ENCODE measurements at regions not wholly inside any gene's neighbourhood (a gene's known extent, or its start where the extent isn't known, plus 50 kb on each side); places are given as distances from the start of the nearest gene placed in this dataset.

- H3K4me2 ChIP-seq (ENCODE audit: low read length) = no peak overlapping the region
- H3K4me3 ChIP-seq (ENCODE audit: low read depth, low read length) = no peak overlapping the region
- H3K79me2 ChIP-seq = no peaks in the 10 kb centered on the region
- H3K36me3 ChIP-seq (ENCODE audit: control insufficient read depth, insufficient read depth, low read length) = no peaks in the 10 kb centered on the region
- H3K9ac ChIP-seq = no peak overlapping the region
- TF ChIP-seq CTCF (IDR thresholded peaks at IDR 0.05) = no peak
- H3K27me3 ChIP-seq (ENCODE audit: control insufficient read depth, insufficient read depth, low read length) = no peaks in the 10 kb centered on the region
- no peaks in the 10 kb centered on the region for H3K4me1 ChIP-seq
- no peak overlapping the region for H2AFZ ChIP-seq
- no peak overlapping the region for H3K27ac ChIP-seq
- no peaks in the 10 kb centered on the region for H3K9me3 ChIP-seq (ENCODE audit: control insufficient read depth, low read length)
These were observed 915.6 kb downstream of the KCNMA1 start for GRCh38 chr10:76721891-76722505.

- Histone ChIP-seq H2AFZ (no peak overlapping the region), H3K36me3 (ENCODE audit: control insufficient read depth, insufficient read depth, low read length) (no peaks in the 10 kb centered on the region), H3K4me1 (no peaks in the 10 kb centered on the region), H3K27ac (no peak overlapping the region), H3K4me3 (ENCODE audit: low read depth, low read length) (no peak overlapping the region), H3K4me2 (ENCODE audit: low read length) (no peak overlapping the region), H3K9me3 (ENCODE audit: control insufficient read depth, low read length) (no peaks in the 10 kb centered on the region), H3K27me3 (ENCODE audit: control insufficient read depth, insufficient read depth, low read length) (no peaks in the 10 kb centered on the region), H3K79me2 (no peaks in the 10 kb centered on the region), H3K9ac (no peak overlapping the region)
- TF ChIP-seq CTCF (IDR thresholded peaks at IDR 0.05) = no peak
These were observed 918.6 kb downstream of the KCNMA1 start for GRCh38 chr10:76719006-76719405.

DNA sequence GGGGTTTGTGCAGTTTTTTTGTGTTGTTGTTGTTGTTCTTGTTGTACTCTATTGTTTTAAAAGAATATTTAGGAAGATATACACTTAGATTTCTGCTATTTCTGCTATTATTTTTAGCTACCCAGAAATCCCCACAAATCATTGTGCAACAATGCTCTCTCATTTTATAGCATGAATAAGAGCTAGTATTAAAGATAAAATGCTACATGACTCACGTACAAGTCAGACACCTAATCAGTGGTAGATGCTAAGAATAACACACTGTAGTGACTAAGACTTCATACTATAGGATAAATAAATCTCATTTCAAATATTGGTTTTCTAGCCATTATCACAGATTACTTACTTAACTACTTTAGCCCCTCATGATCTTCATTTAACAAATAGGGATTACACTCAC lies 920.5 kb downstream of the KCNMA1 start:
- H3K36me3 ChIP-seq (ENCODE audit: control insufficient read depth, insufficient read depth, low read length) = no peaks in the 10 kb centered on the region
- no peaks in the 10 kb centered on the region for H3K27me3 ChIP-seq (ENCODE audit: control insufficient read depth, insufficient read depth, low read length)
- no peak overlapping the region for H2AFZ ChIP-seq
- no peak for TF ChIP-seq CTCF (IDR thresholded peaks at IDR 0.05)
- no peak overlapping the region for H3K9ac ChIP-seq
- H3K79me2 ChIP-seq = no peaks in the 10 kb centered on the region
- H3K4me2 ChIP-seq (ENCODE audit: low read length) = no peak overlapping the region
- no peak overlapping the region for H3K4me3 ChIP-seq (ENCODE audit: low read depth, low read length)
- no peaks in the 10 kb centered on the region for H3K9me3 ChIP-seq (ENCODE audit: control insufficient read depth, low read length)
- no peaks in the 10 kb centered on the region for H3K4me1 ChIP-seq
- no peak overlapping the region for H3K27ac ChIP-seq

DNA sequence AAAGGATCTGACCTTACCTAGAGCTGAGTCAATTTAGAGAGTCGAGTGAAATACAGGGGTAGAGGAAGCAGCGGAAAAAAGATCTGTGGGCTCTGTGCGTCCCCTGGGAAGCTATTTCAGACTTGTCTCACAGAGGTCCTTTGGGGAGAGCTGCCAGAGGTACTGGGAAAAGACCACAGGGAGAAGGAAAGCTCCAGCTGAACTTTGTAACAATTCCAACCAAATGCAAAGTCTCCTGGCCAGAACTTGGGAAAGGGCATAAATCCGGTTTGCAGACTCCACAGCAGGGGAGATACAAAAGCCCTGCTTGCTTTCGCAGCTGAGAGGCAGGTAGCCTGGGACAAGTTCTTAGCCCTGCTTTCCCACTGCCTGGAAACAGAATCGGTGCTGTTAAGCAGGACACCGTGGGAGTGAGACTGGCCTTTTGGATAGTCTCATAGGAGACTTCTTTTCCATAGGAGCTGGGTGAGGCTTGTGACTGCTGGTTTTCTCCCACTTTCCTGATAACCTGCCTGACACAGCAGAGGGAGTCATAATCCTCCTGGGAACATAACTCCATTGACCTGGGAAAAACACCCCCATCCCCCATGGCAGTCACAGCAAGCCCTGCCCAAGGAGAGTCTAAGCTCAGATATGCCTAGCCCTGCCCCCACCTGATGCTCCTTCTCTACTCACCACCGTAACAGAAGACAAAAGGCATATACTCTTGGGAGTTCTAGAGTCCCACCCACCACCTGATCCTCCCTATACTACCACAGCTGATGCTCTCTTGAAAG lies 926.2 kb downstream of the KCNMA1 start:
- TF ChIP-seq CTCF (IDR thresholded peaks at IDR 0.05) = no peak
- Histone ChIP-seq H3K79me2 (no peaks in the 10 kb centered on the region), H3K9ac (no peak overlapping the region), H2AFZ (no peak overlapping the region), H3K27me3 (ENCODE audit: control insufficient read depth, insufficient read depth, low read length) (no peaks in the 10 kb centered on the region), H3K36me3 (ENCODE audit: control insufficient read depth, insufficient read depth, low read length) (no peaks in the 10 kb centered on the region), H3K4me2 (ENCODE audit: low read length) (no peak overlapping the region), H3K4me1 (no peaks in the 10 kb centered on the region), H3K4me3 (ENCODE audit: low read depth, low read length) (no peak overlapping the region), H3K27ac (no peak overlapping the region), H3K9me3 (ENCODE audit: control insufficient read depth, low read length) (no peaks in the 10 kb centered on the region)

GRCh38 chr10:76700241-76700640 lies 937.4 kb downstream of the KCNMA1 start:
- no peaks in the 10 kb centered on the region for H3K79me2 ChIP-seq
- no peak overlapping the region for H3K4me2 ChIP-seq (ENCODE audit: low read length)
- no peak overlapping the region for H3K27ac ChIP-seq
- H3K4me1 ChIP-seq = no peaks in the 10 kb centered on the region
- no peak overlapping the region for H3K4me3 ChIP-seq (ENCODE audit: low read depth, low read length)
- no peak overlapping the region for H3K9ac ChIP-seq
- no peak overlapping the region for H2AFZ ChIP-seq
- no peaks in the 10 kb centered on the region for H3K27me3 ChIP-seq (ENCODE audit: control insufficient read depth, insufficient read depth, low read length)
- H3K36me3 ChIP-seq (ENCODE audit: control insufficient read depth, insufficient read depth, low read length) = no peaks in the 10 kb centered on the region
- no peaks in the 10 kb centered on the region for H3K9me3 ChIP-seq (ENCODE audit: control insufficient read depth, low read length)
- no peak for TF ChIP-seq CTCF (IDR thresholded peaks at IDR 0.05)

Data from parathyroid adenoma (tissue), 2 donors.